Transverse colon (tissue), 4 donors: ENCODE measurements at regions not wholly inside any gene's neighbourhood (a gene's known extent, or its start where the extent isn't known, plus 50 kb on each side); places are given as distances from the start of the nearest gene placed in this dataset.

Experiments
- POLR2A ChIP-seq: fragments of 450-650 bp; IDR thresholded peaks from one replicate; pipeline ENCODE4 v1.6.1; 2016; ENCODE audit warnings: antibody characterized with exemption, mild to moderate bottlenecking, moderate library complexity
- POLR2AphosphoS5 ChIP-seq, 3 donors: sonication (generic); formaldehyde crosslinking; IDR thresholded peaks; one replicate each; pipeline ENCODE4 v1.6.1; 2016; ENCODE audit warnings: antibody characterized with exemption in 3 of 3
- TF ChIP-seq, protein P1 (sequence below), 5 experiments: fragments of 200-600 bp in 3 of 5; fragments of 450-650 bp in 2 of 5; sonication (generic) in 3 of 5; IDR thresholded peaks; 1 replicate in 2 of 5; 2 replicates in 3 of 5; pipeline ENCODE4 v1.5.1; 2016 to 2017; ENCODE audit warnings: antibody characterized with exemption in 5 of 5, inconsistent platforms in 3 of 5, mild to moderate bottlenecking in 2 of 5, moderate library complexity in 1 of 5

DNA sequence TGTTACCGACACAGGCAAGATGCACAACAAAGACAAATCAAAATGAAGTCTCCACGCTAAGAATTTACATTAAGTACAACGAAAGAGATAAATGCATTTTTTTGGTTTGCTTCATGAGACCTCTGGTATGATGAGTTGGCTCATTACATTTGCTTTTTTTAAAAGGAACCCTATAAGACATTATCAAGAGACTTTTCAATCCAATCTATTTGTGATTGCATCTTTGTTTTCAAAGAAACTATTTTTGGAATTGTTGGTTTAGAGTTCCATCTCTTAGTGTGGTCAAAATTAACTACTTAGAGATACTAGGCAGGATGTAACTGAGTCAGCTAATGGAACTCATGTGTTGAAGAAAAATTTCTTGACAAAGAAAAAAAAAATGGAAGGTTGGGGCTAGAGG, 200.1 kb downstream of the ZC3H11B start:
- TF ChIP-seq, protein P1, sequence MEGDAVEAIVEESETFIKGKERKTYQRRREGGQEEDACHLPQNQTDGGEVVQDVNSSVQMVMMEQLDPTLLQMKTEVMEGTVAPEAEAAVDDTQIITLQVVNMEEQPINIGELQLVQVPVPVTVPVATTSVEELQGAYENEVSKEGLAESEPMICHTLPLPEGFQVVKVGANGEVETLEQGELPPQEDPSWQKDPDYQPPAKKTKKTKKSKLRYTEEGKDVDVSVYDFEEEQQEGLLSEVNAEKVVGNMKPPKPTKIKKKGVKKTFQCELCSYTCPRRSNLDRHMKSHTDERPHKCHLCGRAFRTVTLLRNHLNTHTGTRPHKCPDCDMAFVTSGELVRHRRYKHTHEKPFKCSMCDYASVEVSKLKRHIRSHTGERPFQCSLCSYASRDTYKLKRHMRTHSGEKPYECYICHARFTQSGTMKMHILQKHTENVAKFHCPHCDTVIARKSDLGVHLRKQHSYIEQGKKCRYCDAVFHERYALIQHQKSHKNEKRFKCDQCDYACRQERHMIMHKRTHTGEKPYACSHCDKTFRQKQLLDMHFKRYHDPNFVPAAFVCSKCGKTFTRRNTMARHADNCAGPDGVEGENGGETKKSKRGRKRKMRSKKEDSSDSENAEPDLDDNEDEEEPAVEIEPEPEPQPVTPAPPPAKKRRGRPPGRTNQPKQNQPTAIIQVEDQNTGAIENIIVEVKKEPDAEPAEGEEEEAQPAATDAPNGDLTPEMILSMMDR (IDR thresholded peaks at IDR 0.05): no peak
- TF ChIP-seq POLR2A (no peak), POLR2AphosphoS5 (IDR thresholded peaks at IDR 0.05) (no peak)
